ENCODE measurements at regions not wholly inside any gene's neighbourhood (a gene's known extent, or its start where the extent isn't known, plus 50 kb on each side); places are given as distances from the start of the nearest gene placed in this dataset.

DNA sequence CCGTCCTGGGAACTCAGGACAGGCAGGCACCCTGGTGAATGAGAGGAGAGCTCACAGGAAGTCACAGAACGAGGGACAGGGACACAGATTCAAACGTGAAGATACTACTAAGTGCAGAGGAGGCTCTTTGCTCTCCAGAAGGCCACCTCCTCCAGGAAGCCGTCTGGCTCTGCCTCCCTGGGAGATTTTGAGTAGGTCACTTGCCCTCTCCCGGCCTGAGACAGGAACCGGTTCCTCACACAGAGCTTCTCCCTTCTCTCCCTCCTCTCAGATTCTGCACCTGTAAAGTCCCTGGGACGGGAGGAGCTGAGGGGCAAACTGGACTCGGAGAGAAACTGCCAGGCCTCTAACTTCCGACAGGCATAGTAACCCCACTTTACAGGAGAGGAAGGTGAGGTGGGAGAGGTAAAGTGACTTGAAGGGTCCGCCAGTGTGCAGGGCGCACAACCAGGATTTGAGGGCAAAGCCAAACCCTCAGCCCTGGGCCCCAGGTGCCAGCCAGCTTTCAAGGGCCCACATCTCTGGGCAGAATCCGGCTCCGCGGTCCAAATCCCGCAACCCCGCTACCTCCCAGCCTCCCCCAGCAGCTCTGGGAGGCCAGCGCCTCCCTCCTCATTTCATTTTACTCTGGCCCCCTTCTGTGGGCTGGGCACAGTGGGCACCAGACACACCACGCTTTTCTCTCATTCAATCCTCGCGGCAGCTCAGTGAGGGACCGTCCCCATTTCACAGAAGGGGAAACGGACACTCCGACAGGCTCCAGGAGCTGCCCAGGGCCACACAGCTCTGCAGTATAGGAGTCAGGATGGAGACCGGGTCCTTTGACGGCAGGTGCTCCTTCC is 150.2 kb downstream of the SMAD6 start:
- Histone ChIP-seq H3K27ac (no peak overlapping the region), H3K4me1 (peaks cover 7 to 25% (median 14%) of the 10 kb centered on the region in 6 donors), H3K4me3 (no peak overlapping the region), H3K27me3 (replicated peaks in 1 of 7) (peaks cover 0 to 37% (median 0%) of the 10 kb centered on the region in 7 donors), H3K36me3 (no peaks in the 10 kb centered on the region), H3K9me3 (no peaks in the 10 kb centered on the region)
- intact Hi-C loops (cut with DNase I; ENCODE audit: low total_unique reads), result loop anchor here (5.0 kb wide), 1 partner anchor 235 kb away; no protein-coding TSS in a partner anchor
- 86 to 94% (median 87%) methylated on average over 25 of the region's 25 CpGs for WGBS, 5 donors
- TF ChIP-seq, protein P1, sequence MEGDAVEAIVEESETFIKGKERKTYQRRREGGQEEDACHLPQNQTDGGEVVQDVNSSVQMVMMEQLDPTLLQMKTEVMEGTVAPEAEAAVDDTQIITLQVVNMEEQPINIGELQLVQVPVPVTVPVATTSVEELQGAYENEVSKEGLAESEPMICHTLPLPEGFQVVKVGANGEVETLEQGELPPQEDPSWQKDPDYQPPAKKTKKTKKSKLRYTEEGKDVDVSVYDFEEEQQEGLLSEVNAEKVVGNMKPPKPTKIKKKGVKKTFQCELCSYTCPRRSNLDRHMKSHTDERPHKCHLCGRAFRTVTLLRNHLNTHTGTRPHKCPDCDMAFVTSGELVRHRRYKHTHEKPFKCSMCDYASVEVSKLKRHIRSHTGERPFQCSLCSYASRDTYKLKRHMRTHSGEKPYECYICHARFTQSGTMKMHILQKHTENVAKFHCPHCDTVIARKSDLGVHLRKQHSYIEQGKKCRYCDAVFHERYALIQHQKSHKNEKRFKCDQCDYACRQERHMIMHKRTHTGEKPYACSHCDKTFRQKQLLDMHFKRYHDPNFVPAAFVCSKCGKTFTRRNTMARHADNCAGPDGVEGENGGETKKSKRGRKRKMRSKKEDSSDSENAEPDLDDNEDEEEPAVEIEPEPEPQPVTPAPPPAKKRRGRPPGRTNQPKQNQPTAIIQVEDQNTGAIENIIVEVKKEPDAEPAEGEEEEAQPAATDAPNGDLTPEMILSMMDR (IDR thresholded peaks at IDR 0.05 in 8 of 11, conservative IDR thresholded peaks at IDR 0.05 in 3 of 11), result no peak
- TF ChIP-seq POLR2AphosphoS5 (IDR thresholded peaks at IDR 0.05), result no peak
- no peak for TF ChIP-seq POLR2A (IDR thresholded peaks at IDR 0.05)
- no peak for DNase-seq

DNA sequence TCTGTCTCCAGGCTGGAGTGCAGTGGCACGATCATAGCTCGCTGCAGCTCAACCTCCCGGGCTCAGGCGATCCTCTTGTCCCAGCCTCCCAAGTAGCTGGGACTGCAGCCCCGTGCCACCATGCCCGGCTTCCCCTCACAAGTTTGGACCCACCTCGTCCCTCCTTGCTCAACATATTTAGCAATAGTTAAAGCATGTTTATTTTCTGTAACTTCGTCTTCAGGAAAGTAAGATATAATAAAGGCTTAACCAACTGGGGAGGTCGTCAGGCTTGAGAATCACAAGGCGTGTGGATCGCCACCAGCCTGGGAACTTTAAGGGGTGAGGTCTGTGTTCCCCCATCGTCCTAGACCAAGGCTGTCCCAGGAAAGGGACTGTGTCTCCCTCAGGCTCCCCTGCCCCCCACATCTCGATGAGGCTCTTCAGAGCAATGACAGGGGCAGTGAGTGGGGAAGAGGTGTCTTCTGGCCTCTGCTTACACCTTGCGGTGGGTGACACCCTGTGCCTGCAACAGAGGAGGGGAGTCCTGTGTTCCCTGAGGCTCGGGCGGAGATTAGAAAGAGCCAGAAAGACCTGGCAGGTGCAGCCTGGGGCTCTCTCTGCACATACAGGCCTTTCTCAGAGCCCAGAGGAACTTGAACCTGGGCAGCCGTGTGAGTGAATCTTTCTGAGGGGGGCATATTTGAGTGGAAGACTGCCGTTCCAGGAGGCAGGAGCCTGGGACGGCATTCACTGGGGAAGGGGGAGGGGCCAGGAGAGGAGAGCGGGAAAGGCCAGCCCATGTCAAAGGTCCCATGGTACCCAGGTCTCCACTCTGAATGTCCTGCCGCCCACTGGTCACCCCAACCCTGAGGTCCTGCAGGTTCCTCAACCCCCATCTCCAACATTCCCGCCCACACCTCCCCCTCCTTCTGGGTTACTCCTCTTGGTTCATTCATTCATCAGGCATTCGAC is 152.3 kb downstream of the SMAD6 start:
- 81 to 88% (median 84%) methylated on average over 22 to 23 of the region's 23 CpGs for WGBS, 5 donors
- H3K27me3 ChIP-seq (replicated peaks in 1 of 7), result peaks cover 0 to 37% (median 0%) of the 10 kb centered on the region in 7 donors
- intact Hi-C loops (cut with DNase I; ENCODE audit: low total_unique reads), result loop anchor here (5.0 kb wide), 1 partner anchor 237 kb away; no protein-coding TSS in a partner anchor
- H3K9me3 ChIP-seq, result no peaks in the 10 kb centered on the region
- peaks cover 7 to 25% (median 14%) of the 10 kb centered on the region in 6 donors for H3K4me1 ChIP-seq
- H3K4me3 ChIP-seq, result no peak overlapping the region
- H3K36me3 ChIP-seq, result no peaks in the 10 kb centered on the region
- DNase-seq, result no peak
- no peak for TF ChIP-seq POLR2A (IDR thresholded peaks at IDR 0.05)
- TF ChIP-seq POLR2AphosphoS5 (IDR thresholded peaks at IDR 0.05), result no peak
- TF ChIP-seq, protein P1 (IDR thresholded peaks at IDR 0.05 in 8 of 11, conservative IDR thresholded peaks at IDR 0.05 in 3 of 11), result no peak
- H3K27ac ChIP-seq, result no peak overlapping the region

- WGBS, 5 donors, result 67 to 80% (median 70%) methylated on average over 1 of the region's 1 CpG
- no peak for DNase-seq
- intact Hi-C loops (cut with DNase I; ENCODE audit: low total_unique reads), result no loop called here
- Histone ChIP-seq H3K9me3 (no peaks in the 10 kb centered on the region), H3K36me3 (no peaks in the 10 kb centered on the region), H3K27ac (no peak overlapping the region), H3K4me3 (no peak overlapping the region), H3K4me1 (peaks cover 7 to 24% (median 14%) of the 10 kb centered on the region in 6 donors), H3K27me3 (replicated peaks in 1 of 7) (peaks cover 0 to 37% (median 0%) of the 10 kb centered on the region in 7 donors)
- TF ChIP-seq POLR2AphosphoS5 (IDR thresholded peaks at IDR 0.05) (no peak), POLR2A (IDR thresholded peaks at IDR 0.05) (no peak)
- TF ChIP-seq, protein P1 (IDR thresholded peaks at IDR 0.05 in 8 of 11, conservative IDR thresholded peaks at IDR 0.05 in 3 of 11), result no peak
Measured at GRCh38 chr15:66855041-66855440, 153.0 kb downstream of the SMAD6 start.

Measured in spleen (tissue), 11 donors.